BJ (cell line): ENCODE measurements at regions not wholly inside any gene's neighbourhood (a gene's known extent, or its start where the extent isn't known, plus 50 kb on each side); places are given as distances from the start of the nearest gene placed in this dataset.

Source experiments
- CTCF ChIA-PET: fragments of 350-600 bp; formaldehyde crosslinking; extraction: SDS; loops from one replicate; lab custom pipeline; 2021; ENCODE audit warnings: antibody characterized with exemption, inconsistent platforms; lab: Yijun Ruan, JAX
- POLR2A ChIA-PET: fragments of 300-600 bp; sonication (Branson Sonifier 250); formaldehyde crosslinking; extraction: SDS; loops from one replicate; lab custom pipeline; 2021; ENCODE audit warnings: antibody characterized with exemption; lab: Charles Lee
- DNase-seq: peaks from one replicate; pipeline ENCODE4 v3.0.0-alpha.2; 2011; ENCODE audit warnings: low read depth
- H3K27me3 ChIP-seq: 2 replicates; pipeline ENCODE4 v1.6.0; 2011; ENCODE audit warnings: low read length; ENCODE audit not compliant: control insufficient read depth, insufficient read depth
- H3K36me3 ChIP-seq: 2 replicates; pipeline ENCODE4 v1.5.1; 2011; ENCODE audit warnings: low read length; ENCODE audit not compliant: control insufficient read depth, insufficient read depth
- H3K4me3 ChIP-seq: 2 replicates; pipeline ENCODE4 v1.5.1; 2011; ENCODE audit warnings: low read depth, mild to moderate bottlenecking, control low read depth, low read length
- CTCF ChIP-seq: IDR thresholded peaks from 2 replicates; pipeline ENCODE4 v1.5.1; 2011; ENCODE audit warnings: low read depth, mild to moderate bottlenecking, control low read depth, inconsistent platforms, low read length, moderate library complexity; ENCODE audit not compliant: insufficient read depth

GRCh38 chr7:128145191-128145590 is 95.9 kb upstream of the LEP start:
- no peak overlapping the region for H3K4me3 ChIP-seq
- no peak for TF ChIP-seq CTCF
- ChIA-PET POLR2A (no interaction called here), CTCF (interaction anchor here (3.2 kb wide), 1 partner anchor 10 kb away, joined by 20 read pairs; no protein-coding TSS in a partner anchor)
- no peaks in the 10 kb centered on the region for H3K36me3 ChIP-seq
- peaks cover 18% of the 10 kb centered on the region for H3K27me3 ChIP-seq
- DNase-seq: no peak

GRCh38 chr7:128146052-128146451 is 95.0 kb upstream of the LEP start:
- ChIA-PET CTCF (interaction anchor here (0.9 to 3.2 kb wide), 2 partner anchors 10 to 12 kb away, joined by 3 to 20 read pairs; no protein-coding TSS in a partner anchor), POLR2A (no interaction called here)
- TF ChIP-seq CTCF: no peak
- no peak for DNase-seq
- Histone ChIP-seq H3K36me3 (no peaks in the 10 kb centered on the region), H3K27me3 (peaks cover 19% of the 10 kb centered on the region), H3K4me3 (no peak overlapping the region)

- Histone ChIP-seq H3K36me3 (no peaks in the 10 kb centered on the region), H3K27me3 (peaks cover 19% of the 10 kb centered on the region), H3K4me3 (no peak overlapping the region)
- CTCF ChIA-PET: no interaction called here
- TF ChIP-seq CTCF: no peak
- POLR2A ChIA-PET: no interaction called here
- DNase-seq: no peak
Observed at GRCh38 chr7:128148676-128149075, 92.4 kb upstream of the LEP start.

GRCh38 chr7:128150223-128150865 is 90.7 kb upstream of the LEP start:
- DNase-seq: no peak
- no peak for TF ChIP-seq CTCF
- Histone ChIP-seq H3K4me3 (no peak overlapping the region), H3K27me3 (peaks cover 28% of the 10 kb centered on the region), H3K36me3 (no peaks in the 10 kb centered on the region)
- POLR2A ChIA-PET: no interaction called here
- CTCF ChIA-PET: interaction anchor here (0.6 kb wide), 1 partner anchor 59 kb away, joined by 3 read pairs; no protein-coding TSS in a partner anchor

GRCh38 chr7:128151635-128152034 is 89.4 kb upstream of the LEP start:
- POLR2A ChIA-PET: no interaction called here
- no peak for DNase-seq
- no peak overlapping the region for H3K4me3 ChIP-seq
- TF ChIP-seq CTCF: no peak
- CTCF ChIA-PET: no interaction called here
- H3K36me3 ChIP-seq: no peaks in the 10 kb centered on the region
- H3K27me3 ChIP-seq: peaks cover 30% of the 10 kb centered on the region
